Pancreas (tissue), 10 donors: ENCODE measurements at regions not wholly inside any gene's neighbourhood (a gene's known extent, or its start where the extent isn't known, plus 50 kb on each side); places are given as distances from the start of the nearest gene placed in this dataset.

ENCODE experiments used
- ATAC-seq, 4 donors: fragments of 200-7000 bp; cut with Tn5 transposase; one replicate each; pipeline versions ENCODE4 v1.8.0 to v1.9.1; 2020; ENCODE audit warnings: mild to moderate bottlenecking in 4 of 4, moderate library complexity in 4 of 4
- DNase-seq, 6 donors: peaks; one replicate each; pipeline ENCODE4 v3.0.0-alpha.2; 2020
- FAIRE-seq: peaks from 2 replicates; lab custom pipeline; 2012; peaks lifted over from hg19 to GRCh38; lab: Jason Lieb, UNC
- H3K27ac ChIP-seq, 4 donors: fragments of 200-600 bp; sonication (generic); 1 replicate in 3 of 4; 2 replicates in 1 of 4; pipeline versions ENCODE4 v1.5.0 to v1.8.0; 2020
- H3K27me3 ChIP-seq, 4 donors: fragments of 200-600 bp; one replicate each; pipeline ENCODE4 v1.8.0; 2021
- H3K36me3 ChIP-seq, 3 donors: fragments of 200-600 bp; sonication (generic) in 1 of 3; one replicate each; pipeline versions ENCODE4 v1.5.0 to v1.8.0; 2020 to 2021
- H3K4me1 ChIP-seq, 3 donors: fragments of 200-600 bp; one replicate each; pipeline ENCODE4 v1.8.0; 2021
- H3K4me3 ChIP-seq, 4 donors: fragments of 200-600 bp; sonication (generic) in 2 of 4; one replicate each; pipeline versions ENCODE4 v1.5.0 to v1.8.0; 2020 to 2021
- H3K9me3 ChIP-seq, 4 donors: fragments of 200-600 bp; one replicate each; pipeline ENCODE4 v1.8.0; 2021
- CTCF ChIP-seq, 4 donors: fragments of 200-600 bp; sonication (generic) in 3 of 4; IDR thresholded peaks; one replicate each; pipeline versions ENCODE4 v1.5.0 to v1.8.0; 2021; ENCODE audit warnings: antibody characterized with exemption in 4 of 4
- WGBS, 2 donors: extraction: QIAGEN DNeasy Blood & Tissue Kit; methylation state at CpG; one replicate each; pipeline ENCODE4 v1.1.7; 2013; 5-methylcytosine and 5-hydroxymethylcytosine counted together
- intact Hi-C, 3 donors: fragments of 100-400 bp; cut with DNase I; formaldehyde crosslinking; loops; one replicate each; pipeline versions ENCODE4 v1.11.1 to v1.14.2; 2022
- donor health status: healthy with polysubstance abuse.
- donor health status: DM: no; HTN: no; CAD: no; lungs with moderate emphysema.
- donor health status: DM: no; HTN: no; CAD: no.
- donor health status: control.
- donor health status: control.
- donor health status: Bipolar disorder and iron deficiency.
- donor health status: DM: yes; HTN: yes; CAD: no.
- donor health status: DM: no; HTN: no; CAD: no.
- donor health status: DM: no; HTN: no; CAD: no.
- donor health status: DM: yes; HTN: yes; CAD: no.

DNA sequence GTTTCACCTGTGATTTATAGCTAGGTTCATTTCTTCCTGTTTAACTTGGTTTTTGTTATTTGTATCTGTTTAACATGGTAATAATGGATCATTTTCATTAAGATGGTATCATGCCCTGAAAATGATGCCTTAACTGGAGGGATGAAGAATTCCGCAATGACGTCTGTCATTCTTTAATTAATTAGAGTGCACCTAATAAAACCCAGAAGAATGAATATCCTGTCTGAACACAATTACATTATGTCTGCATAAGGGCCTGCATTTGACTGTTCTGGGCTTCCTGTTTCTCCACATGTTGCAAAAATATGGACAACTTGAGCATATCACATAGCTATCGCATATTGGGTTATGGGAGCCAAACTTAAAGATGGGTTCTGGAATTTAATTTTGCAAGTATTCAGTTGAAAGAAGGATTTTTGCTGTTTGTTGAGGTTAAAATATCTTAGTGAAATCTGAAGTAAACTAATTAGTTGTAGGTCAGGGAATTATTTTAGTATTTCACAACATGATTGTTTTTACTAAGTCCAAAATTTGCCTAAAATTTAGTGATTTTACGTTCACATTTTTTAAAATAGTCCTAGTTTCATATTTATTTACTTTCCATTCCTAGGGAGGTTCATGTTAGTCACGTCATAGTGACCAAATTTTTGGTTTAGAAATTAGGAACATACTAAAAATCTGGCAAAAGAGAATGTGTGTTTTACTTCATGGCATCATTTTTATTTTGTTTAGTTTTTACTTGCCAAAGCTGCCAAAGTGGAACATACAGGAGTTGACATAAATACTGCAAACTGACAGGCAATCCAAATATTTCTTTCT lies 321.0 kb upstream of the TGFBR2 start:
- TF ChIP-seq CTCF (IDR thresholded peaks at IDR 0.05) = no peak
- H3K4me3 ChIP-seq = no peak overlapping the region
- H3K27me3 ChIP-seq = no peaks in the 10 kb centered on the region
- no peak for ATAC-seq
- 80 to 82% methylated on average over 5 of the region's 5 CpGs for WGBS, 2 donors
- H3K4me1 ChIP-seq = peaks cover 0 to 27% (median 27%) of the 10 kb centered on the region in 3 donors
- peak overlapping the region in 2 of 4 donors; percentile 59 to 64 for H3K27ac ChIP-seq
- H3K9me3 ChIP-seq = no peaks in the 10 kb centered on the region
- intact Hi-C loops = no loop called here
- no peaks in the 10 kb centered on the region for H3K36me3 ChIP-seq
- no peak for FAIRE-seq
- DNase-seq = no peak

GRCh38 chr3:30286007-30286669 lies 320.3 kb upstream of the TGFBR2 start:
- FAIRE-seq = no peak
- H3K36me3 ChIP-seq = no peaks in the 10 kb centered on the region
- no peaks in the 10 kb centered on the region for H3K9me3 ChIP-seq
- DNase-seq = peak; percentile 55 to 87 (median 76)
- peak; percentile 90 to 93 (median 92) for ATAC-seq
- H3K27me3 ChIP-seq = no peaks in the 10 kb centered on the region
- peak overlapping the region in 3 of 4 donors; percentile 12 to 64 (median 59) for H3K27ac ChIP-seq
- intact Hi-C loops = no loop called here
- H3K4me3 ChIP-seq = no peak overlapping the region
- H3K4me1 ChIP-seq = peaks cover 0 to 27% (median 27%) of the 10 kb centered on the region in 3 donors
- no peak for TF ChIP-seq CTCF (IDR thresholded peaks at IDR 0.05)
- 0 to 3% methylated on average over 1 of the region's 1 CpG for WGBS, 2 donors

DNA sequence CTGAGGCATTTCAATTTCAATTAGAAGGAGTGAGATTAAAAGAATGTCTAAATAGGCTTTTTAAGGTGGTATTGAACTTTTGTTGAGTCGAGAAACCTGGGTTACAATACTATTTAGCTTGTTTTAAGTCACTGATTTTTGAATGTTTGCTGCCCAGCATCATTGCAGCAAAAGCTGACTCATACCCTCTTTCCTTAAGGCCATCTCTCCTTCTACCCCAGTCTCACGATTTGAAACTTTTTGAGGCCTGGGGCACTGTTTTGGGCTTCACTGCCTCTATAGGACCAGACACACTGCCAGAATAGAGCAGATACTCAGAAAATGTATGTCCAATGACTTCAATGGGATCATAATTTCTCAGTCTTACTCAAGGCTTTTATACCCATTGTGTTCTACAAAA lies 319.6 kb upstream of the TGFBR2 start:
- Histone ChIP-seq H3K4me1 (peaks cover 0 to 27% (median 27%) of the 10 kb centered on the region in 3 donors), H3K9me3 (no peaks in the 10 kb centered on the region), H3K27me3 (no peaks in the 10 kb centered on the region), H3K4me3 (no peak overlapping the region), H3K27ac (peak overlapping the region in 3 of 4 donors; percentile 12 to 64 (median 59)), H3K36me3 (no peaks in the 10 kb centered on the region)
- no peak for TF ChIP-seq CTCF (IDR thresholded peaks at IDR 0.05)
- DNase-seq (no peak), ATAC-seq (no peak), FAIRE-seq (no peak)
- 82 to 91% methylated on average over 2 of the region's 2 CpGs for WGBS, 2 donors
- intact Hi-C loops = no loop called here

GRCh38 chr3:30288830-30289229 lies 317.6 kb upstream of the TGFBR2 start:
- Histone ChIP-seq H3K4me3 (no peak overlapping the region), H3K27ac (peak overlapping the region in 1 of 4 donors; percentile 12), H3K27me3 (no peaks in the 10 kb centered on the region), H3K36me3 (no peaks in the 10 kb centered on the region), H3K4me1 (peaks cover 0 to 27% (median 27%) of the 10 kb centered on the region in 3 donors), H3K9me3 (no peaks in the 10 kb centered on the region)
- no peak for TF ChIP-seq CTCF (IDR thresholded peaks at IDR 0.05)
- ATAC-seq = no peak
- intact Hi-C loops = no loop called here
- no peak for FAIRE-seq
- no peak for DNase-seq
